Eye (tissue), 1 donor: ENCODE measurements at regions not wholly inside any gene's neighbourhood (a gene's known extent, or its start where the extent isn't known, plus 50 kb on each side); places are given as distances from the start of the nearest gene placed in this dataset.
A peak's percentile ranks its signal among the peaks of the same experiment; 100 is the strongest.

Experiments
- DNase-seq: peaks from one replicate; pipeline ENCODE4 v3.0.0-alpha.2; 2015

DNA sequence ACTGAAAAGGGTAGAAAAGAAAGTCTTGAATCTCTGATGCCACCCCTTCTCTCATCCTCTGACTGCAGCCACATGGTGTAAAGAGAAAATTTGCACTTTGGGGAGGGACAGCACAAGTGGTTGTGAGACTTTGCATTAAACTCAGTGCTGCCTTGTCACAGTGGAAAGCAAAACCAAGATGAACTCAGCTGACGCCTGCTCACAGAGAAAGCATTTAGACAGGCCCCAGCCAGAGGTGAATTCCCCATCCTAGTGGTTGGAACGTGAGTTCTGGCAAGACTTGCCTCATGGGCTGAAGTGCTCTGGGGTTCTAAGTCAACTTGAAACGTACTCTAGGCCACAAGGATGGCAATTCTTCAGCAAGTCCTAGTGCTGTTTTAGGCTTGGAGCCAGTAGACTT is 1101.4 kb downstream of the ADGRL3 start:
- DNase-seq, result no peak

DNA sequence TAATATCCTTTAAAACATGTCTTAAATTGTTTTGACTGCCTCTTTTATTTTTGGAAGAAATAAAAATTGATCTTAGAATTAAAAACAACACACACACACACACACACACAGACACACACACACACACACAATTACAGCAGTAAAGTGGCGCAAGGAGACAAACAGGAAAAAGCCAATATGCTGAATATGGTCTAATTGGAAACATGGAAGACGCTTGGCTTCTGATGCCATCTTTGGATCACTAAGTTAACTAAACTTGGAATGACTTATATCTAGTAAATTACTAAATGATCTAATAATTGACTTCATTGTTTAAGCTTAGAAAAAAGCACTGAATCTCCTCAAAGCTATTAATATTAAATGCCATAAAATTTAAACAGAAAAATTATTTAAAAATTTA is 1093.4 kb downstream of the ADGRL3 start:
- DNase-seq, result no peak

DNA sequence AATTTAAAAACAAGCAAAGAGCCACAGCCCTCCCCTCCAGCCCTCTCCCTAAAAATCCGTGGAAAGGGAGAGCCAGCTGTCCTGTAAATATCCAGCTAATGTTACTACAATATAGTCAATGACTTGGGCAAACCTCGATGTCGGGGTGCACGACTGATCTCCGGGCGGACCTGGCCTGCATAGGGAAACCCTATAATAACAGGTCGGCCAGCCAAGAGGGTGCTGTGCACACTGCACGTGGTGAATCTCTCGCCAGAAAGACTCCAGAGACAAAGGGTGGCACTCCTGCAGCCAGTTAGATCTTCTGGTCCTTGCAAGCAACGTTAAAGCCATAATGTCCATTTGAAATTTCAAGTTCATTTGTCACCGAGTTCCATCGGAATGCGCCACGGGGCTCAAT is 1092.8 kb downstream of the ADGRL3 start:
- no peak for DNase-seq

DNA sequence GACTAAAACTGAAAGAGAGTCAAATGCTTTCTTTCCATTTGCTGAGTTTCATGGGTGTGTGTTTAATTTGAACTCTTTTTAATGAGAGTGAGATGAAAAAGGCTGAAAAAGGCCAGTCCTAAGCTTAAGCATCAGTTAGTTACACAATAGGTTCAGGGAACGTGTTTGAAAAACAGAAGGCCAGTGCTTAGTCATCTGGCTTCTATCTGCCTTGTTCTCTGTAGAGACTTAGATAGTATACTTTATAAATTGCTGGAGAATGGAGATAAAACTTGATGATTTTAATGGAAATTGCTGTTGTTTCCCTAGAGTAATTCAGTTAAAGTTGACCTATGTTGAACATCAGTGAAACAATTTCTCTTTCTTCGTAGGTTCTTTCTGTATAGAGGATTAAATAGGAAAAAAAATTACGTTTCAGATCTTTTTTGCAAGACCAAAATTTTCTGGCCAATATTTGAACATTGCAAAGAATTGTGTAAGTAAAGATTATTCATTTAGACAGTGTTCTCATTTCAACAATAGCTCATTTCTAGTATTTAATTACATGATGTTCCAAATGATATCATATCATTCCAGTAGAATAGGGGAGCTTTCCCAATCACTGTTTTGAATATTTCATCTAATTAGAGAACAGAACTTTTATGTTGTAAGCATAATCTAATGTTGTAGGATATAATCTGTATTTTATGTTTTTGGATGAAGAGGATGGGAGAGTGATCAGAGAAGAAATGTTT is 1088.8 kb downstream of the ADGRL3 start:
- no peak for DNase-seq

DNA sequence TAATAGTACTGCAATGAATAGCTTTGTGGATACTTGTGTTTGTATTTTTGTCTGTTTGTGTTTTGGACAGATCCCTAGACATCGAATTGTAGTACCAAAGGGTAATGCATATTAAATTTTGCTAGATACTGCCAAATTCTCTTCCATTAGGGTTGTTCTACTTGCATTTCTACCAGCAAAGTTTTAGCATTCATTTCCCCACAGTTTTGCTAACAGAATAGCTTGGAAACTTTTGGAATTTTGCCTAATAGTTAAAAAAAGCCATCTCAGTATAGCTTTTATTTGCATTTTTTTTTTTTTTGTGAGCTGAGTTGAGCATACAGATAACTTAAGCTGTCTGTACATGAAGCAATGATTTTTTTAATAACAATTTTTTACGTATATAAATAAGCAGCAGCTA is 1084.9 kb downstream of the ADGRL3 start:
- no peak for DNase-seq

DNA sequence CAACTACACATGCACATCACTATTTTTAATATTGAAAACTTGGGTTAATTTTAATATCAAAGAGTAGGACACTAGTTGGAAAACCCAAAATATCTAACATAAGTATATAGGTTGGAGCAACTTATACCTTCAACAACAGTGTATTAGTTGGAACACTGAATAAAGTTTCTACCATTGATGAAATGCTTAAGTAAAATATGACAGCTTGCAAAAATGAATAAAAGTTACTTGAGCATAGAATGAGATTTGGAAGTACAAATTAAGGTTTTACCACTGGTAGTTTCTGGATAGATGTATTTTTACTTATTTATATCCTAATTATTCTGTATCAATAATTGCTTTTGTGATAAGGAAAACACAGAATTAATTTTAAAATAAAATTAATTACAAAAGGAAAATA is 1079.6 kb downstream of the ADGRL3 start:
- DNase-seq, result no peak

DNA sequence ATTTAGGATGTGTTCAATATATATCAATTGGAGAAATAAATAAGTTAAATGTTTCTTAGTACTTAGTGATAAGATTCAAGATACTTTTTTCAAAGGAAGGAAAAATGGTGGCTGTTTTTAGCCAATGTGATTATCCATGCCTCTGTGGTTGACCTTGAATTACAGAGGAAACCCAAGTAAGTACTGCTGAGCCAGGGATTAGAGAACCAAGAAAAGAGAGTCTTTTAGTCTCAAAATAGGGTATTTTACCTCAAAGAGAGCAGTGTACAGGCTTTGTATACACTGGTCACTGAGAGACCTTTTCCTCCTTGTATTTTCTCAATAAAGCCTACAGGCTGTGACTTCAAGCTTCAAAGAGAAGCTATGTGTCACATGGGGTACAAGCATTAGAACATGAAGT is 1075.3 kb downstream of the ADGRL3 start:
- DNase-seq, result no peak

DNA sequence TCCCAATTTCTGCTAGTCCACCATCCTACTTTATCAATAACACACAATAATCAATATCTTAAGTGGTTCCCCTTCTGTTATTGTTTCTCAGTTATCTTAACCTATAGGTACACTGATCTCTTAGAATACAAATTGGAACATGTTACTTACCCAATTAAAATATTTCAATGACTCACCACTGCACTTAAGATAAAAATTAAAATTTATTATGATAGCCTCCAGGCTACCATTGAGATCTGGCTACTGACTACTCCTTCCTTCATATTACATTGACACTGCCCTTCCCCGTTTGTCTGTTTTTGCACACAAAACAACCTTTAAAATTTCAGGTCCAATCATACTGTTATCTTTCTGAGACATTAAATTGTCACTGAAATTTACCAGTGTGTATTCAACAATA is 1074.7 kb downstream of the ADGRL3 start:
- no peak for DNase-seq

DNA sequence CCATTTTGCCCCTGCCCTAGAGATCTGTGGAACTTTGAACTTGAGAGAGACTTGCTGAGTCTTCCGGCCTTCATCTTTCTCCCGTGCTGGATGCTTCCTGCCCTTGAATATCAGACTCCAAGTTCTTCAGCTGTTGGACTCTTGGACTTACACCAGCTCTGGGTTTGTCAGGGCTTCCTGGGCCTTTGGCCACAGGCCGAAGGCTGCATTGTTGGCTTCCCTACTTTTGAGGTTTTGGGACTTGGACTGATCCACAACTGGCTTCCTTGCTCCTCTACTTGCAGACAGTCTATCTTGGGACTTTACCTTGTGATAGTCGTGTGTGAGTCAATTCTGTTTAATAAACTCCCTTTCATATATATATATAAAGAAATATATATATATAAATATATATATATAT is 1071.0 kb downstream of the ADGRL3 start:
- DNase-seq, result no peak

DNA sequence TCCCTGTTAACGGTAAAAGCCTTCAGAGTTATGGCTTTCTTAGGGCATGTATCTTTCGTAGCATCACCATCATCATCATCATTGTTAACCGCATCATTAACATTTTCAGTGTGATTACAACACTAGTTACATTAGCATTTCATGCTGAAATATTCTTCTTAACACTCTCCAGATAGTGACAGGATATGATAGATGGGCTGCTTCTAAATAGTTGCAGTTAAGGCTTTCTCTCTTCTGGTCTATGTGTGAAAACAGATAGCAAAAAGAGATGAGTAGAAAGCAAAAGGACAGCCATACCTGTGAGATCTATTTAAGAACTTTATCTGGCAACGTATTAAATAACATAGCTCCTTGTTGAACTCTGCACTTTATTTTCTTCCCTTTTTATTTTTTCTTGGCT is 1069.8 kb downstream of the ADGRL3 start:
- DNase-seq, result no peak

DNA sequence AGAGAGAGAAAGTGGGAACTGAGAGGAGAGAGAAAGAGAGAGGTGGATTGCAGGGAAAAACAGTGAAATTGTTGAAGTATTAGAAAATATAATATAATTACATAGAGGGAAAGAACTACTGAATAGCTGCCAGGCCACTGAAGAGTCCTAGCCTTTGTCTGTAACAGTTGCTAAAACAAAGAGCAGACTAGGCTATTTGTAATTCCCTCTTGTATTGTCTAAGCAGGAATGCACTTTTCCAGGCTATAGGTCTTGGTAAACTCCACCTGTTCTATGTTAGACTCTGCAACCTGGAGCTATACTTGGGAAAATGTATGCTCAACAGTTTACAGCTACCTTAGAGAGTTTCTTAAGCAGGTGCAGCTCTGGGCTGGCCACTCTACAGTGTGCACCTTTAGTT is 1063.3 kb downstream of the ADGRL3 start:
- DNase-seq, result no peak

DNA sequence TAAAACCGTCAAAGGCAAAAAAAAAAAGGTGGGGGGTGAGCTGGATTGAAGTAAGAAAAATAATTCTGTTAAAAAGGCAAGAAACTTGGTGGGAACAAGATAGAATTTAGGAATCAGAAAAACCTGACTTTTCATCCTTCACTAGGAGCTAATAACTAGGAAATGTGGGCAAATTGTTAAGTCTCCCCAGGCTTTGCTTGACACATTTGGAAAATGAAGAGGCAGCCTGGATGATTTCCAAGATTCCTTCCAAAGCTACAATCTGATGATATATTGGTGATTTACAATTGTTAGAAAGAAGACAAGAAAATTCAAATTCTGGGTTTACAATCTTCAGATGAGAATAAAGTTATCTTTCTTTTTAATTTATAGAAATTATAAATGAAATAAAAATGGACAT is 1062.5 kb downstream of the ADGRL3 start:
- no peak for DNase-seq

DNA sequence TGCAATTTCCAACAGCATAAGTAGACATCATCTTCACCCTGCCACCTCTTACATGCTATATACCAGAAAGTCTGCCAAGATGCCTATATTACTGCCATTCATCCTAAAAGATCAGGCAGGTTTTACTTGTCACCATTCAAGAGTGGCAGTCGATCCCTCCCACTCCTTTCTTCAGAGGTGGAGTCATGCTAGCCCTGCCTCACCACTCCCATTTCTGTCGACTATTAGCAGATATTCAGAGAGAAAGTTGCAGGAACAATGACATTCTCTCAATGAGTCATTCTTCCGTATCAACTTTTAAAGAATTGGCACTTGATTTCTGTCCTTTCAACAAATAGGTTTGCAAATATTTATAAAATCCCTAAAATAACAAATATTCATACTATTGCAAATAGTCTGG is 1060.1 kb downstream of the ADGRL3 start:
- no peak for DNase-seq

DNA sequence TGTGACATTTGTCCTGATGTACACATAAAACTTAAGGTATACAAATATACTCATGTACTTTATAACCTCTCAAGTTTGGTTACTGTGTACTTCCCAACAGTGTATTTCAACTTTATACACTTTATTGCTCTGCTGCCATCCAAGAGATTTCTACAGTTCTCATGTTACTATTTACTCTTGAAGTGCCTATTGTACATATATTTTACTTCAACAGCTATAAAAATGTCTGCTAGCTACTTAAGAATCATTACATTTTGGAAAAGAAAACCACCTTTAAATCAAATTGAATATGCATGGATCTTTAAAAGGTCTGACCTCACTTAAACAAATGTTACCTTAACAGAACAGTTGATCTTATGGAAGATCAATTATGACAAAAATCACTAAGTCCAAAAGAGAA is 1056.4 kb downstream of the ADGRL3 start:
- no peak for DNase-seq

DNA sequence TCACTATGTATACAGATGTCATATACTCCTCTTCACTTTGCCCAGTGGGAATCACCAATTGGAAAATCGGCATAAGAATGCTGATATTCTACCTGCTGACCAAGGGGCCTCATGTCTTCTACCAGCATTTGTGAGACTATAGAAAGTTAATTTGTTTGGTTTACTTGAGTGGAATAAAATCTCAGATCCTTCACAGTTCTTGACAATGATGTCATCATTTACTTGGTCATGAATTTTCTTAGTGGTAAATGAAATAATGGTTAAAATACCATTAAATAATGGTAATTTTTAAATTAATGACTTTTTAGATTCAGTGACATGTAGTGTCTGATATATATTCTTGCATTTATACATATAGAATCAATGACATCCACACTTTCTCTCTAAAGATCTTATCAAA is 1052.6 kb downstream of the ADGRL3 start:
- DNase-seq, result no peak

DNA sequence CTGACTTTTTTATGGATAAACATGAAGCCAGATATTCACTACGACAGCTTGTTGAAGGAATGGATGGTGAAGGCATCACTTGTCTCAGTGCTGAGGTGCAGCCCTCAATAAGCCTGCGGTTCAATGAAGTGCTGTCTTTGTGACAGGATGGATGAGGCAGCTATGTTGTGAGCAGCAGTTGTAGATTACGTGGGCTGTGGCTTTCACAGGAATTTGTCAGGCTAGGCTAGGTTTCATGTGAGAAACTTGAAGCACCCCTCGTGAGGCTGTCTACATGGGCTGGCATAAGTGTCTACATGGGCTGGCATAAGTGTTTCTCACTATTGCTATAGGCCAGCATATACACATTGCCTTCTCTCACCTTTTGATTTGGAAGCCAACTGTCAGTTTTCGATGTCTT is 1050.0 kb downstream of the ADGRL3 start:
- no peak for DNase-seq

DNA sequence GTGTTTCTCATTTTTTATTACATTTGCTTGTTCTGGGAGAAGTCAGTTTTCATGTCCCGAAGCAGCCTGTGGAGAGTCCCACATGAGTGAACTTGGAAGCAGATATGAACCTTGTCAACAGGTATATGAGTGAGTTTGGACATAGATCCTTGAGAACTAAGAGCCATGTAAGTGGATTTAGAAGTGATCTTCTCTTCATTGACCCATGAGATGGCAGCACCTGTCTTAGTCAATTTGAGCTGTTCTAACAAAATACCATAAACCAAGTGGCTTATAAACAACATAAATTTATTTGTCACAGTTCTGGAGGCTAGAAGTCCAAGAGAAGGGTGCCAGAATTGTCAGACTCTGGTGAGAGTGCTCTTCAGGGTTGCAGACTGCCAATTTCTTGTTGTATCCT is 1043.8 kb downstream of the ADGRL3 start:
- DNase-seq, result no peak

DNA sequence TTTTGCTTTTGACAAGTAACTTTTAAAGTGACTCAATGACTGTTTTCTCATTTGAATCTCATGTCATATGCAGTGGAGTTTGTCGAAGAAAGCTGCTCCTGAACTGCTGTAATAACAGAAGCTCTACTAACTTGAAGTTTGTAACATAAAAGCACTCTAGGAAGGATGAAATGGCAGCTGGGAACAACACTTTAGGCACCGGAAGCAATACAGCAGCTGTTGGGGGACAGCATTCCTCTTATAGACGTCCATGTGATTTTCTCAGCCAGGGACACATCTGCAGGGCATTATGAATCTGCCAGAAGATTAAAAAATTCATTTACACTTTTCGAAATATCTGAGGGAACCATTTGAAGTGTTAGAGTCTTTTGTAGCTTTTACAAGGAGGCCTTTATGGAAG is 1035.8 kb downstream of the ADGRL3 start:
- DNase-seq, result no peak

DNA sequence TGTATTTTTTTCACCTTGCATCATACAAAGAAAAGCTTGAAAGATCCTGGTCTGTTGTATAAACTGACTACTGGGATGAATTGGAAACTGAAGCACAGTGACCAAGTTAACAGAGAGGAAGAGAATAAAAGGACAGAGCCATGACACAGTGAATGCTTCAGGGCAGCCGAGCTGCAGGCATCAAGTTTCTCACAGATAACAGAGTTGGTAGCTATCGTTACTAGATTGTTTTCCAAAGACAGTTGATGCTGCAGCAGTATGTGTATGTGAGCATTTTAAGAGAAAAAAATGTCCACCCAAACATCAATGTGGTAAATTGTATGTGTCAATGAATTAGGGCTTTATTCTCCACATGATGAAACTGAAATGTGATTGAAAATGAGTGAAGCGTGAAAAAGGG is 1032.7 kb downstream of the ADGRL3 start:
- peak; percentile 52 for DNase-seq

DNA sequence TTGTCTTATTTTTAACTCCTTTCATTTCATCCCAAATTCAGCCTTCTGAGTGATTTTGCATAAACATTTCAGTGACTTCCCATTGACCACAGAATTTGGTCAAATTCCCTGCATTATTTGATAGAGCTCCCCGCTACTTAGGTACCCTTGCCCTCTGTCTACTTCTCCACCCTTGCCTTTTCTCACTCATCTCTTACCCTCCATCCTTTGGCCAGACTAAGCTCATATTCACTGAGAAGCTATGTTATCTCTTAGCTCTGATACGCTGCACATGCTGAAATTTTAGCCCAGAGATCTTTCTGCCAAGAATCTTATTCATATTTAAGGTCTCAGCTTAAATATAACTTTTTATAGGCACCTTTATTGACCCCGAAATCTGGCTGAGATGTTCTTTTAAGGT is 1031.9 kb downstream of the ADGRL3 start:
- no peak for DNase-seq

DNA sequence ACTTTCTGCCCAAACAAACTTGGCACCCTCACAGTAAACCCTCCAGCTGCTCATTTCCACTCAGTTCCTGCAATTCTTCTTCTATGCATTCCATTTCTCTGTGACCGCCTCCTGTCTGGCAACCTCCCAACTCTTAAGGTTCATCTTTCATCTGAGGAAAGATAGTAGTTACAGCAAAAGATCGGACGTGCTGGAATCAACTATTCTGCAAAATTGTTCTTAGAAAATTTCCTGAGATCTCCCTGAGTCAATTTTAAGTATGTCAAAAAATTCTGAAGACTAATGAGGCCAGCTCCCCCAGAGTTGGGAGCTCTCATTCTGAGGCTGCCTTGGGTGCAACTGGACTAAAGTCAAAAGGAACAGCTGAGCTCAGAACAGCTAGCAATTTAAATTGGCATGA is 1026.0 kb downstream of the ADGRL3 start:
- DNase-seq, result no peak

DNA sequence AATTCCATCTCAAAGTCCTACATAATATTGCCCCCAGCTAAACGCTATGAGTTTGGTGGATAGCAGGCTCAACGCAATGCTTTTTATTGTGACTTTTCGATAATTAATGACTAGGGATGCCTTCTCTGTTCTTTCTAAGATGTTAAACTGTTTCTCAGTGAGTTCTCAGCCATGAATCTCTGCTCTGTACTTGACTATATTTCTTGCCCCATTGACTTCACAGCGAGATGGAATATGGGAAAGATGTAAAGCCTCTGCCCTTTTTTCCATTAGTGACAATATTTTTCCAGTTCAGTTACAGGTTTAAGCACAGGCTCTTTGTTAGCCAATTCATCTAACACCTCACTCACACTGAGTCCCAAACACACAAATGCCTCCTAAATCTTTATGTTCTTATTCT is 1022.0 kb downstream of the ADGRL3 start:
- no peak for DNase-seq

DNA sequence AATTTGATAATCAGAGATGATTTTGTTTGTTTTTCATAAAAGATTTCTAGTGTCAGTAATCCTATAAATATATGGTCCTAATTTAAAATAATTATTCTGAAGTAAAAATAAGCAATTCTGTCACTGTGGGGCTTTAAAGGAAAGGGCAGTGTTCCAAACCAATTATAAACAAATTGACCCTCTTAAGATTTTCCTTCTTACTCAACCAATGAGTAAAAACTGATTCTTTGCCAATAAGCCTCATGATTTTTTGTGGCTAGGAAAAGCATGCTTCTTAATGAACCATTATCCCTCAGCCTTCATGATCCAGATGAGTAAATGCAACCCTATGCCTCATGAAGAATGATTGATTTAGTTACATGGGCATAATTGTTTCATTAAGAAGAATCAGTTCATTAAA is 1010.4 kb downstream of the ADGRL3 start:
- DNase-seq, result no peak

DNA sequence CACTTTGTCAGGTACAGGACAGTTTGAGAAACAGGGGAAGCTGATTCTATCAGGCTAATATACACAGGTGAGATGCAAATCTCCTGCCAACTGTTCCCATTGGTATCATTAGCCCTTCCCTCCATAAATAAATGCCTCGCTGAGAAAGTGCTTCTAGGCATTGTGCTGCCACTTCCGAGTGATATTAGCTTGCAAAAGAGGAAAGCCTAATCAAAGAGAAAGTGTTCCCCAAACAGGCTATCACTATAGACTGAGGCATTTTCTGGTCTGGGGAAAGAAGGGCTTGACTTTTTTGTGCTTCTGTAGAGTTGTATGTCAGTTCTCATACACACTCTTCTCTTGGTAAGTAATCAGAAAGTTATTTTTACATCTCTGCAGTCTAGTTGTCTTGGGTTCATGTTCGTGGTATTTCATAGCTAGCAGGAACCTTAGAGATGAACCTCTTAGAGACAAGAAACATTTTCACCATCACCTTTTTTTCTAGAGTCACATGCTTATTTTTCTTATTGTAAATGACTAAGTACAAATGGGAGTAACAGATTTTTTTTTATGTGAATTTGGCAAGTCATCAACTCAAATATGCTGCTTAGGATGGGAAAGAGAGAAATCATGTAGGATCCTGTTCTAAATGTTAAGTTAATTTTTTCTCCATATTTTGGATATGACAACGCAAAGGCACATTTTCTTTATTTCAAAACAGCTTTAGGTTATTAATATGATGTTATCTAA is 1009.8 kb downstream of the ADGRL3 start:
- no peak for DNase-seq

DNA sequence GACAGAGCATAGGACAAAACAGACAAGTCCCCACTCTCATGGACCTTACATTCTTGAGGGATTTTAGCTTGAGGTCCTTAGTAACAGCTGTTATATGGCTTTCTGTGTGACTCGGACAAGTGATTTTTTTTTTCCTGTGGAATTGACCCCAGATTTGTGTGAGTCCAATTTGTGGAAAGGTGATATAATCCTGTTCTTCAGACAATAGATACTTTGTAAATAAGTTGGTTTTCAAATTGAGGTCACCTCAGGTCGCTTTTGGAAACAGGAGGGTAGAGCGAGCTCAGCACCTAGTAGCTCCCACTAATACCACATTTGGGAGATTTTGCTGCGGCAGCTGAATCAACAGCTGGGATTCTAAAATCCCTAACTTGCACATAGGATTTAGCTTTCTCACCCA is 1008.8 kb downstream of the ADGRL3 start:
- no peak for DNase-seq
